ENCODE measurements at regions not wholly inside any gene's neighbourhood (a gene's known extent, or its start where the extent isn't known, plus 50 kb on each side); places are given as distances from the start of the nearest gene placed in this dataset.

DNA sequence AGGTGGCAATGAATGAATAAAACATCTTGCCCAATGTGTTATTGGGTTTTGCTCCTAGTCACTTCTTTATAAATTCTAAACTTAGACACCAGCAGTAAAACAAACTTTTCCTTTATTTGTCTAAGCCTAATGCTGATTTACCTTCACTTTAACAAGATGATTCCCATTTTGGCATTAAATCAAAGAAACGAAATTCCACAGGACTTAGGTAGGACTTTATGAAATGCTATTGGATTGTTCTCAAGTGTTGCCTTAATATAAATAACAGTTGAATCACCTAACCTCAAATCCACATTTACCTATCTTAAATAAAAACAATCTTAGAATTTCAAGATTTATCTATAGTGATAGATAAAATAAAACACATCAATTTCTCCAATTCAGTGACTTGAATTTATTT is 831.8 kb downstream of the EPHA7 start:
- Histone ChIP-seq H3K27ac (no peak overlapping the region), H3K4me1 (no peaks in the 10 kb centered on the region), H3K27me3 (no peaks in the 10 kb centered on the region), H3K9me3 (no peaks in the 10 kb centered on the region), H3K4me3 (no peak overlapping the region), H3K36me3 (no peaks in the 10 kb centered on the region)
- TF ChIP-seq, protein P1, sequence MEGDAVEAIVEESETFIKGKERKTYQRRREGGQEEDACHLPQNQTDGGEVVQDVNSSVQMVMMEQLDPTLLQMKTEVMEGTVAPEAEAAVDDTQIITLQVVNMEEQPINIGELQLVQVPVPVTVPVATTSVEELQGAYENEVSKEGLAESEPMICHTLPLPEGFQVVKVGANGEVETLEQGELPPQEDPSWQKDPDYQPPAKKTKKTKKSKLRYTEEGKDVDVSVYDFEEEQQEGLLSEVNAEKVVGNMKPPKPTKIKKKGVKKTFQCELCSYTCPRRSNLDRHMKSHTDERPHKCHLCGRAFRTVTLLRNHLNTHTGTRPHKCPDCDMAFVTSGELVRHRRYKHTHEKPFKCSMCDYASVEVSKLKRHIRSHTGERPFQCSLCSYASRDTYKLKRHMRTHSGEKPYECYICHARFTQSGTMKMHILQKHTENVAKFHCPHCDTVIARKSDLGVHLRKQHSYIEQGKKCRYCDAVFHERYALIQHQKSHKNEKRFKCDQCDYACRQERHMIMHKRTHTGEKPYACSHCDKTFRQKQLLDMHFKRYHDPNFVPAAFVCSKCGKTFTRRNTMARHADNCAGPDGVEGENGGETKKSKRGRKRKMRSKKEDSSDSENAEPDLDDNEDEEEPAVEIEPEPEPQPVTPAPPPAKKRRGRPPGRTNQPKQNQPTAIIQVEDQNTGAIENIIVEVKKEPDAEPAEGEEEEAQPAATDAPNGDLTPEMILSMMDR (IDR thresholded peaks at IDR 0.05): no peak
- no peak for DNase-seq
- intact Hi-C loops (cut with DNase I; ENCODE audit: low total_unique reads): no loop called here

DNA sequence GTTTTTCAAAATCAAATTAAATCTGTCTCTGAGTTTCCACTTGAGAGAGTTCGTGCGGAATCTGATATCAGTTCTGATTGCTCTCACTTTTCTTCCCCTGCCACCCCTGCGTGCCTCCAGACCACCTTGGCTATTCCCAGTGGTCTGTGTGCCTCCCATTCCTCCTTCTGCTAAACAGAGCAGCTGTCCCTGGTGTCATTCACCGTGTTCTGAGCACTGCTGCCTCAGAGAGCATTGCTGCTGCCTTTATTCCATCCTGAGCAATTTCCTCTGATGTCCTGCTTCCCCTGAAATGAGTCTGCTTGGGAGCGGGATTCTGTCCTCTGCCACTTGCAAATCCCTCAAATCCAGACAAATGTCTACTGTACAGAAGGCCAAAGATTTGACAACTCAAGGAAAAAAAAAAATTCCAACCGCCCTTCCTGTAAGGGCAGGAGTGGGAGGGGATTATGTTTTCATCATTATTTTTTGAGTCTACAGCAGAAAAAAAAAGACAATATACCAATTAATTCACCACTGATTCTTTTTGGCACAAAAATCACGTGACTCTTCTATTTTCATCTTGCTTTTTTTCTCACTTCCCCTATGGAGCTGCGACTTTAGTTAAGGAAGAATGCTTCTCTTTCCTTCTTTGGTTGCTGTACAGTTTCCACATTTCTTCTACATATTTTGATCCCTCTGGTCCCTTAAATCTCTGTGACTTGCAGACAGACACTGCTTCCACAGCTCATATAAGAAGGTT is 833.0 kb downstream of the EPHA7 start:
- H3K4me1 ChIP-seq: no peaks in the 10 kb centered on the region
- H3K4me3 ChIP-seq: no peak overlapping the region
- intact Hi-C loops (cut with DNase I; ENCODE audit: low total_unique reads): no loop called here
- H3K27ac ChIP-seq: no peak overlapping the region
- DNase-seq: no peak
- H3K27me3 ChIP-seq: no peaks in the 10 kb centered on the region
- H3K36me3 ChIP-seq: no peaks in the 10 kb centered on the region
- no peaks in the 10 kb centered on the region for H3K9me3 ChIP-seq
- TF ChIP-seq, protein P1 (IDR thresholded peaks at IDR 0.05): no peak

DNA sequence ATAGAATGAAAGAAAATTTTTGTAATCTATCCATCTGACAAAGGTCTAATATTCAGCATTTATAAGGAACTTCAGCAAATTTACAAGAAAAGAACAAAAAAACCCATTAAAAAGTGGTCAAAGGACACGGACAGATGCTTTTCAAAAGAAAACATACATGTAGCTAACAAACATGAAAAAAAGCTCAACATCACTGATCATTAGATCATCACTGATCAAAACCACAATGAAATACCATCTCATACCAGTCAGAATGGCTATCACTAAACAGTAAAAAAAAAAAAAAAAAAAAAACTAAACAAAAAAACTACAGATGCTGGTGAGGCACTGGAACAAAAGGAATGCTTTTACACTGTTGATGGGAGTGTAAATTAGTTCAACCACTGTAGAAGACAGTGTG is 837.1 kb downstream of the EPHA7 start:
- intact Hi-C loops (cut with DNase I; ENCODE audit: low total_unique reads): no loop called here
- TF ChIP-seq, protein P1 (IDR thresholded peaks at IDR 0.05): no peak
- no peak for DNase-seq

DNA sequence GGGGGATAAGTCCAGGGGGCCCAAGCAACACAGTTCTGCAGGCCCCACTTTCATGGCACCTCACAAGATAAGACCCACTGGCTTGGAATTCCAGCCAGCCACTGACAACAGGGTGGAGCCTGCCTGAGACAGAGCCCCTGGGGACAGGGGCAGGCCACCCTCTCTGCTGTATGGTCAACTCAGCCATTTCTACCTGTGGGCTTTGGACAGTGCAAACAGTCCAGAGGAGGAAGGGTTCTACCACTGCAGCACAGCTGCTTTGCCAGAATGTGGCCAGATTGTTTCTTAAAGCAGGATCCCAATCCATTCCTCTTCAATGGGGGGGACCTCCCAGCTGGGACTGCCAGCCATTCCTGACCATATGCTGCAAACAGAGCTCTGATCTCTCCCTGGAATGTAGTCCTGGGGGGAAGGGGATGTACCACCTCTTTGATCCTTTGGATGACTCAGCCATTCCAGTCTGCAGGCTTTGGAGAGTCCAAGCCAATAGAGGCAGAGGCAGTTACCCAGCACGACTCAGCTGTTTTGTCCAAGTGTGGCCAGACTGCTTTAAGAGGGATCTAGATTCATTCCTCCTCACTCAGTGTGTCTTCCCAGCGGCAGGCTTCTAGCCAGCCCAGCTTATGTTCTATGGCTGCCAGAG is 842.2 kb downstream of the EPHA7 start:
- no peaks in the 10 kb centered on the region for H3K4me1 ChIP-seq
- DNase-seq: no peak
- no peak overlapping the region for H3K27ac ChIP-seq
- H3K4me3 ChIP-seq: no peak overlapping the region
- H3K9me3 ChIP-seq: no peaks in the 10 kb centered on the region
- intact Hi-C loops (cut with DNase I; ENCODE audit: low total_unique reads): no loop called here
- H3K36me3 ChIP-seq: no peaks in the 10 kb centered on the region
- H3K27me3 ChIP-seq: no peaks in the 10 kb centered on the region
- TF ChIP-seq, protein P1 (IDR thresholded peaks at IDR 0.05): no peak

More for the DNA sequence above, 837.1 kb downstream of the EPHA7 start:
- Histone ChIP-seq H3K27me3 (no peaks in the 10 kb centered on the region), H3K36me3 (no peaks in the 10 kb centered on the region), H3K4me3 (no peak overlapping the region), H3K4me1 (no peaks in the 10 kb centered on the region), H3K27ac (no peak overlapping the region), H3K9me3 (no peaks in the 10 kb centered on the region)

DNA sequence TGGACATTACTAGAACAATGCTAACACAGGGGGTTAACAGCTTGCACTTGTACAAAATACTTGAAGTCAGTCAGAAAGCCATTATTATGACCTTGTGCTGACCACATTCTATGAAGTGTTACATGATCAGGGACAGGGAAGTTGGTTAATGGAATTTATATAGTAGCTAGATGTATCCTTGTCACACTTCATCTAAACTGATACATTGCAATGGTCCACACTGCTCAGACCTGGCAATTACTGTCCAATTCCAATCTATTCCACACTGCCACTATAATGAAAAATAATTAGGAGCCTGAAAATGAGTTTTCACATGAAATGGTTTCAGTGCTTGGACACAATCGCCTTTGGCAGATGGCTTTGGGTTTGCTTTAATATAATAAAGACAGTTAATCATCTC is 850.8 kb downstream of the EPHA7 start:
- Histone ChIP-seq H3K4me3 (no peak overlapping the region), H3K36me3 (no peaks in the 10 kb centered on the region), H3K4me1 (no peaks in the 10 kb centered on the region), H3K9me3 (no peaks in the 10 kb centered on the region), H3K27me3 (no peaks in the 10 kb centered on the region), H3K27ac (no peak overlapping the region)
- intact Hi-C loops (cut with DNase I; ENCODE audit: low total_unique reads): no loop called here
- TF ChIP-seq, protein P1 (IDR thresholded peaks at IDR 0.05): no peak
- DNase-seq: no peak
